Psoas muscle (tissue), 7 donors: ENCODE measurements at regions not wholly inside any gene's neighbourhood (a gene's known extent, or its start where the extent isn't known, plus 50 kb on each side); places are given as distances from the start of the nearest gene placed in this dataset.

Source experiments
- ATAC-seq, 4 donors: fragments of 200-7000 bp; cut with Tn5 transposase; one replicate each; pipeline ENCODE4 v1.9.1; 2020; ENCODE audit warnings: moderate library complexity in 3 of 4, mild to moderate bottlenecking in 2 of 4
- DNase-seq, 2 donors: peaks; one replicate each; pipeline ENCODE4 v3.0.0-alpha.2; 2020
- H3K27ac ChIP-seq: fragments of 200-600 bp; one replicate; pipeline ENCODE4 v1.8.0; 2022
- H3K27me3 ChIP-seq, 3 donors: fragments of 200-600 bp in 1 of 3; one replicate each; pipeline versions ENCODE4 v1.6.1 to v1.8.0; 2013 to 2022; ENCODE audit warnings: low read length in 2 of 3, mild to moderate bottlenecking in 2 of 3, moderate library complexity in 1 of 3; ENCODE audit not compliant: insufficient read depth in 3 of 3
- H3K36me3 ChIP-seq, 2 donors: fragments of 200-600 bp in 1 of 2; one replicate each; pipeline versions ENCODE4 v1.6.1 to v1.8.0; 2013 to 2022; ENCODE audit warnings: low read depth in 1 of 2, mild to moderate bottlenecking in 1 of 2, moderate library complexity in 1 of 2; ENCODE audit not compliant: insufficient read depth in 1 of 2
- H3K4me1 ChIP-seq: fragments of 200-600 bp; one replicate; pipeline ENCODE4 v1.8.0; 2022
- H3K4me3 ChIP-seq: fragments of 200-600 bp; one replicate; pipeline ENCODE4 v1.8.0; 2022; ENCODE audit warnings: mild to moderate bottlenecking
- H3K9me3 ChIP-seq: fragments of 200-600 bp; one replicate; pipeline ENCODE4 v1.8.0; 2022
- CTCF ChIP-seq: fragments of 200-600 bp; IDR thresholded peaks from one replicate; pipeline ENCODE4 v1.8.0; 2022; ENCODE audit warnings: antibody characterized with exemption
- WGBS, 3 donors: extraction: QIAGEN DNeasy Blood & Tissue Kit; methylation state at CpG; one replicate each; pipeline versions ENCODE4 v1.1.6 to v1.1.7; 2013; 5-methylcytosine and 5-hydroxymethylcytosine counted together
- intact Hi-C, 2 donors: fragments of 100-400 bp; cut with DNase I; formaldehyde crosslinking; loops; one replicate each; pipeline versions ENCODE4 v1.11.0 to v1.14.2; 2022
- donor health status: healthy with polysubstance abuse.
- donor health status: DM: no; HTN: no; CAD: no; lungs with moderate emphysema.
- donor health status: Bipolar disorder and iron deficiency.
- donor health status: healthy.
- donor health status: DM: yes; HTN: yes; CAD: no.
- donor health status: DM: no; HTN: no; CAD: no.
- donor health status: DM: yes; HTN: yes; CAD: no.

- H3K4me1 ChIP-seq, result no peaks in the 10 kb centered on the region
- no peak overlapping the region for H3K27ac ChIP-seq
- intact Hi-C loops, result no loop called here
- no peak overlapping the region for H3K4me3 ChIP-seq
- H3K36me3 ChIP-seq, result no peaks in the 10 kb centered on the region
- no peak for TF ChIP-seq CTCF
- 84 to 96% (median 94%) methylated on average over 6 of the region's 6 CpGs for WGBS, 3 donors
- no peaks in the 10 kb centered on the region for H3K27me3 ChIP-seq
- H3K9me3 ChIP-seq, result no peaks in the 10 kb centered on the region
- ATAC-seq, result no peak
- DNase-seq, result no peak
These were observed 452.5 kb downstream of the HS3ST3B1 start for GRCh38 chr17:14753383-14753782.

- ATAC-seq (no peak), DNase-seq (no peak)
- no peaks in the 10 kb centered on the region for H3K36me3 ChIP-seq
- no peaks in the 10 kb centered on the region for H3K4me1 ChIP-seq
- WGBS, 3 donors, result 57 to 60% (median 57%) methylated on average over 2 of the region's 2 CpGs
- no peak overlapping the region for H3K4me3 ChIP-seq
- no peaks in the 10 kb centered on the region for H3K9me3 ChIP-seq
- intact Hi-C loops, result no loop called here
- no peak for TF ChIP-seq CTCF
- H3K27me3 ChIP-seq, result no peaks in the 10 kb centered on the region
- no peak overlapping the region for H3K27ac ChIP-seq
These were observed 451.1 kb downstream of the HS3ST3B1 start for GRCh38 chr17:14752011-14752410.

GRCh38 chr17:14750866-14751265, 450.0 kb downstream of the HS3ST3B1 start:
- Histone ChIP-seq H3K9me3 (no peaks in the 10 kb centered on the region), H3K27ac (no peak overlapping the region), H3K27me3 (no peaks in the 10 kb centered on the region), H3K36me3 (no peaks in the 10 kb centered on the region), H3K4me1 (no peaks in the 10 kb centered on the region), H3K4me3 (no peak overlapping the region)
- 72 to 86% (median 84%) methylated on average over 5 of the region's 5 CpGs for whole genome bisulfite sequencing, 3 donors
- no peak for ATAC-seq
- intact Hi-C loops, result no loop called here
- no peak for DNase-seq
- TF ChIP-seq CTCF, result no peak

- Histone ChIP-seq H3K4me1 (no peaks in the 10 kb centered on the region), H3K4me3 (no peak overlapping the region), H3K9me3 (no peaks in the 10 kb centered on the region), H3K36me3 (no peaks in the 10 kb centered on the region), H3K27me3 (no peaks in the 10 kb centered on the region), H3K27ac (no peak overlapping the region)
- ATAC-seq (no peak), DNase-seq (no peak)
- no peak for TF ChIP-seq CTCF
- WGBS, 3 donors, result 83 to 93% (median 89%) methylated on average over 4 of the region's 4 CpGs
- intact Hi-C loops, result no loop called here
These were observed 448.4 kb downstream of the HS3ST3B1 start for GRCh38 chr17:14749269-14749668.

GRCh38 chr17:14748036-14748710, 447.3 kb downstream of the HS3ST3B1 start:
- no peak for DNase-seq
- H3K27ac ChIP-seq, result no peak overlapping the region

More at GRCh38 chr17:14748036-14748710, 447.3 kb downstream of the HS3ST3B1 start:
- 81 to 85% (median 84%) methylated on average over 12 of the region's 12 CpGs for WGBS, 3 donors
- H3K27me3 ChIP-seq, result no peaks in the 10 kb centered on the region
- no peak overlapping the region for H3K4me3 ChIP-seq
- ATAC-seq, result no peak
- H3K36me3 ChIP-seq, result no peaks in the 10 kb centered on the region
- H3K9me3 ChIP-seq, result no peaks in the 10 kb centered on the region
- intact Hi-C loops, result no loop called here
- no peak for TF ChIP-seq CTCF
- H3K4me1 ChIP-seq, result no peaks in the 10 kb centered on the region
